GM12864 (cell line): ENCODE measurements at regions not wholly inside any gene's neighbourhood (a gene's known extent, or its start where the extent isn't known, plus 50 kb on each side); places are given as distances from the start of the nearest gene placed in this dataset.

ENCODE experiments used
- DNase-seq: peaks from one replicate; pipeline ENCODE4 v3.0.0-alpha.2; 2011; ENCODE audit warnings: low read depth
- H3K4me3 ChIP-seq: 2 replicates; pipeline ENCODE4 v1.5.1; 2011; ENCODE audit warnings: mild to moderate bottlenecking, low read depth, low read length, control low read depth
- TF ChIP-seq, protein P1 (sequence below): IDR thresholded peaks from 2 replicates; pipeline ENCODE4 v1.5.1; 2011; ENCODE audit warnings: low read depth, mild to moderate bottlenecking, moderate library complexity, low read length, control low read depth, inconsistent platforms; ENCODE audit errors: missing control alignments

DNA sequence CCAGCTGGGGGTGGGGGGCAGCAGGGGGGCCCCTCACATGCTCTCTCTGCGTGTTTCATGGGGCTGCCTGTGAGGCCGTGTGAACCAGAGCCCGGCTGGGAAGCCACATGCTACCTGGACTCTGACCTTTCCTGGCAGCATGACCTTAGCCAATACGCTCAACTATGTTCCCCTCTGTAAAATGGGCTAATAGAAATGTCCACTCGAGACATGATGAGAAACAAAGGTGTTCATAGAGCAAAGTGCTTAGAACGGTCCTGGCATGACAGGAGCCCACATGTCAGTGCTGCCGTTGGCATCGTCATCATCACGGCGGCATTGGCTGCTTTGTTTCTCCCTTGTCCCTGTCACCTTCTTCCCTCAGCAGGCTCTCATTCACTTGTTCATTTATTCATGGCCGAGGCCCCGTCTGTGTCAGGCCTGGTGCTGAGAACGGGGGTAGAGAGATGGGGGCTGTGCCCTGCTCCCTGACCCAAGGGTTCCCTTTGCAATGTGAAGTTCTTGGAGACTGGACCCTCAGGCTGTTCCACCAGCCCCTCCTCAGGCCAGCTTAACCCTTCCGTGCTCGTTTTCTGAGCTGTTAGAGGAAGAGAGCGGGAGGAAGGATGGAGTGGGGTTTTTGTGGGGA is 291.4 kb downstream of the SEC14L1 start:
- DNase-seq, result no peak
- no peak overlapping the region for H3K4me3 ChIP-seq
- TF ChIP-seq, protein P1, sequence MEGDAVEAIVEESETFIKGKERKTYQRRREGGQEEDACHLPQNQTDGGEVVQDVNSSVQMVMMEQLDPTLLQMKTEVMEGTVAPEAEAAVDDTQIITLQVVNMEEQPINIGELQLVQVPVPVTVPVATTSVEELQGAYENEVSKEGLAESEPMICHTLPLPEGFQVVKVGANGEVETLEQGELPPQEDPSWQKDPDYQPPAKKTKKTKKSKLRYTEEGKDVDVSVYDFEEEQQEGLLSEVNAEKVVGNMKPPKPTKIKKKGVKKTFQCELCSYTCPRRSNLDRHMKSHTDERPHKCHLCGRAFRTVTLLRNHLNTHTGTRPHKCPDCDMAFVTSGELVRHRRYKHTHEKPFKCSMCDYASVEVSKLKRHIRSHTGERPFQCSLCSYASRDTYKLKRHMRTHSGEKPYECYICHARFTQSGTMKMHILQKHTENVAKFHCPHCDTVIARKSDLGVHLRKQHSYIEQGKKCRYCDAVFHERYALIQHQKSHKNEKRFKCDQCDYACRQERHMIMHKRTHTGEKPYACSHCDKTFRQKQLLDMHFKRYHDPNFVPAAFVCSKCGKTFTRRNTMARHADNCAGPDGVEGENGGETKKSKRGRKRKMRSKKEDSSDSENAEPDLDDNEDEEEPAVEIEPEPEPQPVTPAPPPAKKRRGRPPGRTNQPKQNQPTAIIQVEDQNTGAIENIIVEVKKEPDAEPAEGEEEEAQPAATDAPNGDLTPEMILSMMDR, result no peak

DNA sequence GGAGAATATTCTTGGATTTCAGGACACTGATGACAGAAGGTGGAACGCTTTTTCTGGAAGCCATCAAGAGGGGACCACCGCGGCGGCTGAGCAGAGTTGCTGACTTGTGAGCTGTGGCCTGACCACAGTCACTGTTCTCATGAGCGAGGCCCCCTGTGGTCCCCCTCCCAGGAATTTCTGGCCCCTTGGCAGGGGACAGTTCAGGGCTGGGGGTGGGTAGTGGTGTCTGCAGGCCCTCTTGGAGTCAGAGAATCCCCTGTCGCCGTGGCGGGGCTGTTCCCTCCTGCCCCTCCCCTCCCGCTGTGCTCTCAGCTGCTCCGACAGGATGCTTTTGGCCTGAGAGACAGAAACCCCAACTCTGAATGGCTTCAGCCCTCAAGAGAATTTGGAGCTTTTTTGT is 292.0 kb downstream of the SEC14L1 start:
- no peak for DNase-seq
- H3K4me3 ChIP-seq, result no peak overlapping the region
- TF ChIP-seq, protein P1, result no peak

DNA sequence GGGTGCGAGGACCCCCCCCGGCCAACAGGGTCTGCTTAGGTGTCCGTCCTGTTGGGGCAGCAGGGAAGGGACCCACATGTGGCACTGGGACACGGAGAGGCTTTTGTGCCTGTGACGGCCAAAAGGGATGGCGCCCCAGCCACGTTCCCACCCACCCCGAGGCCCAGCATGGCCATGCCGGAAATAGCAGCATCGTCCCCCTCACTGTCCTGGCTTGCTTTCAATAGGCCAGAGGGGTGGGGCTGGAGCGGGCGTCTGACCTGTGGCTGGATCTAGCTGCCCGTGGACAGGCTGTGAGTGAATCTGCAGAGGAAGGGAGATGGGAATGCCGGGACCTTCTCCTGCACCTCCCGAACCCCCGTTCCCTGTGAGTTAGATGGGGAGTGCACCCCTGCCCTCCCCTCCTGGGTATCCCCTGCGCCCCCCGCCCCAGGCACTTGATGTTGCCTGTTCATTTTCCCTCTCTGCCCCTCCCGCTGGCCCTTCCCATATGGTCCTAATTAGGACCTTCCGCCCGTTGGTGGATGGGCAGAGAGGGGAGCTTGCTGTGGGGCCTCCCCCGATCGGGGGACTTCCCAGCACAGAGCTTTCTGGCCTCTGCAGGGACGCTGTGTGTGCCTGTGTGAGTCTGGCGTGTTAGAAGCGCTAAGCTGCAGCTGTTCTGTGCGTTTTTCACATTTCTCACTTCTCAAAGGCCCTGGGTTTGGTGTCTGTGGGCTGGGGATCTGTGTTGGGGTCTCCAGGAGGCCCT is 292.8 kb downstream of the SEC14L1 start:
- no peak for DNase-seq
- no peak overlapping the region for H3K4me3 ChIP-seq
- TF ChIP-seq, protein P1, result no peak

DNA sequence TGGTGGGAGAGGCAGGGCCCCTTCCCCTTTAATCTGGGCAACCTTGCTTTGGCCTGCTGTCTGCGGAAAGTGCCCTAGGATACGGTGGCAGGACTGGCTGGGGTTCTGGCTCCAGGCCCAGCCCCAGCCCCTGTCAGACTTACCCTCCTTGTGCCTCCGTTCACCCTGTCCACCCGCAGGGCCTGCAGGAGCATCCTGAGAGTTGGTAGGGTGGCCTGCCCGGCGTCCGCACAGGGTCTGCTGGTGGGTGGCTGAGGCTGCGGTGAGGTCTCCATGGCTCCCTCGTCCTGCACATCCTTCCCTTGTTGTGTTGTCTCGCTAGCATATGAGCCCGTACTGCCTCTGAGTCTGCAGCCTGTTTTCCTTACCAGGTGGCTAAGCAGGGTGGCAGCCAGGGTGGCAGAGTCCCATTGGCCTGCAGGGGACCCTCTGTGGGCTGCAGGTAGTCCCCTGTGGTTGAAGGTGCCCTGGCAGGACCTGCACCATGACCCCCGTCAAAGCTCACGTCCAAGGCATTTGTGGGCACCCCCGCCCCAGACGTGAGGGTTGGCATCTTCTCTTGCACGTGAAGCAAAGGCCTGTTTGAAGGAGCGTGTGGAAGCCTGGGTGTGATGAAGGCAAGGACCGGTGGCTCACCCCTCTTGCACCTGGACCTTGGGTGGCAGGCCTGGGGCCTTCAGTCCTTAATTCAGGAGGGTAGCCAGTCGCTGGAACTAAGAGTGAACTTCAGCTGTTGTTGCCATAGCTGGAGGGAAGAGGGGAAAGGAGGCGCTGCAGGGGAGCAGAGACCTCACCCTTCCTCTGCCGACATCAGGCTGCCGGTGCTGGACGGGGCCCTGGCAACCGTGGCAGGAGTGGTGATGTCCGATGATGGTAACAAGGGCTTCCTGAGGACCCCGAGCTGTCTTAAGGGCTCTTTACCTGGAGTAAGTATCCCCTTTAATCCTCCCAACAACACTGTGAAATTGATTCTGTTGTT is 293.7 kb downstream of the SEC14L1 start:
- no peak for DNase-seq
- TF ChIP-seq, protein P1, result no peak
- H3K4me3 ChIP-seq, result no peak overlapping the region

DNA sequence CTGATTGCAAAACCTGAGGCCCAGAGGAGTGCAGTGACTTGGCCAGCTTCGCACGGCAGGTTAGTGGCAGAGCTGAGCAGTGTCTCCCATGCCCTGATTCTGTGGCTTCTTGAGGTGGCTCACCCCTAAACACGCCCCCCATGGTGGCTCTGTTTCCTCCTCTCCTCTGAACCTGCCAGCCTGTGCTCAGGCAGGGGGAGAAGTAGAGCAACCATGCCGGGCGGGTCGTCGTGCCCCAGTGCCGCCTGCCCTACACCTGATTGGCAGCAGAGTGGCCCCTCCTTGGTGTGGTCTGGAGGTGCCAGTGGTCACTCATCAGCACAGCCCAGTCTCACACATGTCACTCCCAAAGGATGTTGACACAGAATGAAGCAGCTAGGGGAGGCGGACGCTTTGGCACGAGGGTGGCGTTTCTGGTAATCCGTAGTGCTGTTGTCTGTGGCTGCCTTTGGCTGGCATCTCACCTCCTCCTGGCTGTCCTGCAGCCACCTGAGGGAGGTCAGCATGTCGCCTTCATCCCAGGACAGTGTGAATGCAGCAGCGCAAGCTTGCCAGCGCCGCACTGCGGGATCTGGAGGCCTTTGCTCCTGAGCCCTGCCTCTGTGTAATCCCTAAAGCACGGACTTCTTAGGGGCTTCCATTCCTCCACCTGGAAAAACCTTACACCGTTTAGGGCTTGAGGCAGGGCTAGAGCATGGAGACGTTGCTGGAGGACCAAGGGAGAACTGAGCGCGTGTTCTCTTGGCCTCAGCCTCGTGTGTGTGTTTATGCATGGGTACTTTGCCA is 294.7 kb downstream of the SEC14L1 start:
- H3K4me3 ChIP-seq, result no peak overlapping the region
- DNase-seq, result no peak
- TF ChIP-seq, protein P1, result no peak

DNA sequence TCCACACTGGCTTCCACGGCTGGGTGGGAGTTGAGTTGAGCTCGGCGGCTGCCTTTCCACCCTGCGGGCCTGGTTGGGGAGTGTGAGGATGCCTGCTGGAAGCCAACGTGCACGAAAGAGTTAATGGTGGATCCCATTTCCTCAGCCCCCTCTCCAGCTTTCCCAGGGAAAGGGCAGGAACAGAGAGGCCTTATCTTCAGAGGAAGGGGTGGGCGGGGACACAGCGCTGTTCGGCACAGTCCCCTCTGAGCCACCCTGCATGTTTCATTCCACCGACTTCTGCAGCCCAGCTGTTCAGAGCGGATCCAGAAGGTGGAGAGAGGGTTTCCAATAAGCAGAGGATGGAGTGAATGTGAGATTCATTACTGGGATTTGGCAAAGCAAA is 295.3 kb downstream of the SEC14L1 start:
- DNase-seq, result no peak
- no peak overlapping the region for H3K4me3 ChIP-seq
- TF ChIP-seq, protein P1, result no peak
